ENCODE measurements at regions not wholly inside any gene's neighbourhood (a gene's known extent, or its start where the extent isn't known, plus 50 kb on each side); places are given as distances from the start of the nearest gene placed in this dataset.

DNA sequence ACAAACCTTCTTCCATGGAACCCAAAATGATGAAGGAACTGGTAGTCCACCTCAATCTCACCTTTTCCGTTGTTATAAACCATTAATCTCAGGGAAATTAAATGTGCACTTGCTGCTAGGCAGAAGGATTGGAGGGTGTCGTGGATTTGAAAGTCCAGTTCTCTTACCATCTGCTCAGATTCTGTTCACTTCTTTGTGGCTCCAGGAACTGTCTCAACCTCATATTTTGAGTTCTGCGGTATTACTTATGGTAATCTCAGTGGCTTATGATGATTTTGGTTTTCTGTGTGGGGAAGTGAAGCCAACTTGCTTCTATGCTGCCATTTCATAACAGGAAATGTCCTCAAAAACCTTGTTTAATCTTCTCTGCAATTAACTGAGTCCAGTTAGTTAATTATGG, 136.4 kb downstream of the CDC14C start:
- Histone ChIP-seq H3K27me3 (ENCODE audit: low read depth) (no peaks in the 10 kb centered on the region), H3K36me3 (no peaks in the 10 kb centered on the region), H3K4me3 (no peak overlapping the region), H3K9me3 (no peaks in the 10 kb centered on the region), H3K4me1 (no peaks in the 10 kb centered on the region), H3K27ac (no peak overlapping the region)
- intact Hi-C loops (cut with DNase I): no loop called here
- TF ChIP-seq, protein P1, sequence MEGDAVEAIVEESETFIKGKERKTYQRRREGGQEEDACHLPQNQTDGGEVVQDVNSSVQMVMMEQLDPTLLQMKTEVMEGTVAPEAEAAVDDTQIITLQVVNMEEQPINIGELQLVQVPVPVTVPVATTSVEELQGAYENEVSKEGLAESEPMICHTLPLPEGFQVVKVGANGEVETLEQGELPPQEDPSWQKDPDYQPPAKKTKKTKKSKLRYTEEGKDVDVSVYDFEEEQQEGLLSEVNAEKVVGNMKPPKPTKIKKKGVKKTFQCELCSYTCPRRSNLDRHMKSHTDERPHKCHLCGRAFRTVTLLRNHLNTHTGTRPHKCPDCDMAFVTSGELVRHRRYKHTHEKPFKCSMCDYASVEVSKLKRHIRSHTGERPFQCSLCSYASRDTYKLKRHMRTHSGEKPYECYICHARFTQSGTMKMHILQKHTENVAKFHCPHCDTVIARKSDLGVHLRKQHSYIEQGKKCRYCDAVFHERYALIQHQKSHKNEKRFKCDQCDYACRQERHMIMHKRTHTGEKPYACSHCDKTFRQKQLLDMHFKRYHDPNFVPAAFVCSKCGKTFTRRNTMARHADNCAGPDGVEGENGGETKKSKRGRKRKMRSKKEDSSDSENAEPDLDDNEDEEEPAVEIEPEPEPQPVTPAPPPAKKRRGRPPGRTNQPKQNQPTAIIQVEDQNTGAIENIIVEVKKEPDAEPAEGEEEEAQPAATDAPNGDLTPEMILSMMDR (IDR thresholded peaks at IDR 0.05): no peak
- ATAC-seq (no peak), DNase-seq (no peak)

DNA sequence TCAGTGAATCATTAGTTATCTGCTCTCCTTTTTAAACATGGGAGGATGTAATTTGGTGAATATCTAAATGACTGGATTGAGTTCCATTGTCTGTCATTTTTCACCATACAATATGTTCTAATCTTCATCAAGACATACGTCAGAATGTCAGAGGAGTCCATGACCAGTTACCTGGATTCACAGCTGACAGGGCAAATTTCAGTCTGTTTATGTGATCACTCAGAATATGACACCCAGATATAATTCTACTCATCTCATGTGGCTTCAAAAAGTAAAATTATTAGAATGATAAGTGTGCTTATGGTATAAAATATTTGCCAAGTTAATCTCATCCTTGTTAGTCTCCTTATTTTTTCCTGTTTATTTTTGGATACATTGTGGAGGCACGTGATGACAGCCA, 150.2 kb downstream of the CDC14C start:
- ATAC-seq (no peak), DNase-seq (no peak)
- no peaks in the 10 kb centered on the region for H3K4me1 ChIP-seq
- no peaks in the 10 kb centered on the region for H3K27me3 ChIP-seq (ENCODE audit: low read depth)
- TF ChIP-seq, protein P1 (IDR thresholded peaks at IDR 0.05): no peak
- H3K36me3 ChIP-seq: no peaks in the 10 kb centered on the region
- no peak overlapping the region for H3K4me3 ChIP-seq
- H3K9me3 ChIP-seq: no peaks in the 10 kb centered on the region
- no peak overlapping the region for H3K27ac ChIP-seq
- intact Hi-C loops (cut with DNase I): no loop called here

DNA sequence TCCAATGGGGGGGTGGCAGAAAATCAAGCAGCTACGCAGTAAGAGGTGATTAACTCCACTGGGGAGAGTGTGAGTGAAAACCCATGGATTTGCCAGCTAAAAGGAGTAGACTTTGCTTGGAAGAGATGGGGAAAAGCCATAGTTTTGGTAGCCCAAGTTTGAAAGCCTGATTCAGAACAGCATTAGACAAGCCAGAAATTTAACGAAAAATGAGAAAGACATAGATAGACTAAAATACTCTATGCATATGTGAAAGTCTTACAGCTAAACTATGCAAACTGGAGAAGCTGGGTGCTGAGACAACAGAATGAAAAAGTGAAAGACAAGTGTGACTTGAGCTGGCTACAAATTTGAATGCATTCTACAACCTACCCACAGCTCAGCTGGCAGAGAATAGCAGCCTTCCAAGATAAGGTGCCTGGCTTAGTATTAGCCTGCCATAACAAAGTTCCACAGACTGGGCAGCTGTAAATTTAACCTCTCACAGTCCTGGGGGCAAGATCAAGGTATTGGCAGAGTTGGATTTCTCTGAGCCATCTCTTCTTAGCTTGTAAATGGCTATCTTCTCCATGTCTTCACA, 156.6 kb downstream of the CDC14C start:
- Histone ChIP-seq H3K9me3 (no peaks in the 10 kb centered on the region), H3K27me3 (ENCODE audit: low read depth) (no peaks in the 10 kb centered on the region), H3K4me1 (no peaks in the 10 kb centered on the region), H3K27ac (no peak overlapping the region), H3K36me3 (no peaks in the 10 kb centered on the region), H3K4me3 (no peak overlapping the region)
- no peak for DNase-seq
- ATAC-seq: no peak
- TF ChIP-seq, protein P1 (IDR thresholded peaks at IDR 0.05): no peak
- intact Hi-C loops (cut with DNase I): no loop called here

DNA sequence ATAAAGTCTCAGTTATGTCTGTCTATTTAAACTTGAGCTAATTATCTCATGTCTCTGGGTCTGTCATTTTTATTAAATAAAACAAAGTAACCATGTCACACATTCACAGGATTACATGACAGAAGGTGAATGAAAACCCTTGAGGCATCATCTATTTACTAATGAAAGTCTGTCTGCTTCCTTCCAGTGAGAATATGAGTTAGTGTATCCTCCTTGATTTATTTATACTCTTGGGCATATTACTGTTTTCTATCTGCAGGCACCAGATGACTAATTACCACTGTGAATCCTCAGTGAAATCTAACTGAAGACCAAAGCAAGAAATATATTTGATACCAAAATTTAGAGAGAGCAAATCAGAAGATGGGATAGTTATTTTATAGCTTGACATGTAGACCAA, 163.7 kb downstream of the CDC14C start:
- H3K27ac ChIP-seq: no peak overlapping the region
- H3K27me3 ChIP-seq (ENCODE audit: low read depth): no peaks in the 10 kb centered on the region
- no peak overlapping the region for H3K4me3 ChIP-seq
- DNase-seq (no peak), ATAC-seq (no peak)
- H3K4me1 ChIP-seq: no peaks in the 10 kb centered on the region
- no peaks in the 10 kb centered on the region for H3K9me3 ChIP-seq
- TF ChIP-seq, protein P1 (IDR thresholded peaks at IDR 0.05): no peak
- no peaks in the 10 kb centered on the region for H3K36me3 ChIP-seq
- intact Hi-C loops (cut with DNase I): no loop called here

DNA sequence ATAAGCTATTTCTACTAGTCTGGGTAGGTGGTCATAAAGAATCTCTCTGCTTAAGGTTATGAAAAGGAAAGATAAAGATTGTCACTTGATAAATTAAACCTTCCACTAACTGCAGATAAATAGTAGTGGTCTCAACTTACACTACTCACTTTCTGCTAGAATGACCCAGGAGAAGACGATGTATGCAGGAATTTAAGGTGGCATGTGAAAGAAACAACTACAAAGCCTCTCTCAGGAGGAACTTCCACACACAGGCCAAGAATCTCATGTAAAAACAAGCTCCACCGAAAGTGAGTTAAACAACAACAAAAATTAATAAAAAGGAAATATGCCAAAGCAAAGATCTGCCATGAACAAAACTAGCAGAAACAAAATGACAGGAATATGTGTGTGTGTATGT, 165.4 kb downstream of the CDC14C start:
- no peak overlapping the region for H3K4me3 ChIP-seq
- H3K9me3 ChIP-seq: no peaks in the 10 kb centered on the region
- TF ChIP-seq, protein P1 (IDR thresholded peaks at IDR 0.05): no peak
- no peaks in the 10 kb centered on the region for H3K4me1 ChIP-seq
- H3K27me3 ChIP-seq (ENCODE audit: low read depth): no peaks in the 10 kb centered on the region
- H3K27ac ChIP-seq: no peak overlapping the region
- H3K36me3 ChIP-seq: no peaks in the 10 kb centered on the region
- DNase-seq: no peak
- intact Hi-C loops (cut with DNase I): no loop called here
- no peak for ATAC-seq

DNA sequence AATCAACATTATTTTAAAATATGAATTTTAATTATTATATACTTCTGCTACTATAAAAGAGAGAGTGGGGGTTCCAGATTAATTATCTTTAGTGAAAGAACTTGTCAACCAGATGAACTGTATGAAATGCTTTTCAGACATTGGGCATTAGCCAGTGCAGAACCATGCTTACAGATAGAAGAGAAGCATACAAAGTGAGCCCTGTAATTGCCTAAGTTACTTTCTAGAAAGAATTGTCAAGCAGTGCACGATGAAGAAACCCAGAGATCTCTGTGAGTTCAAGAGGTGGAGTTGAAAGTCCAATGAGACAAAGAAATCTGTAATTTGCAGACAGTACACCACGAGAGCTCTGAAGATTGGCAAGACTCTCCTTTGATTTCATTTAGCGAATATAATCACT, 166.7 kb downstream of the CDC14C start:
- Histone ChIP-seq H3K9me3 (no peaks in the 10 kb centered on the region), H3K4me1 (no peaks in the 10 kb centered on the region), H3K36me3 (no peaks in the 10 kb centered on the region), H3K4me3 (no peak overlapping the region), H3K27me3 (ENCODE audit: low read depth) (no peaks in the 10 kb centered on the region), H3K27ac (no peak overlapping the region)
- no peak for DNase-seq
- intact Hi-C loops (cut with DNase I): no loop called here
- TF ChIP-seq, protein P1 (IDR thresholded peaks at IDR 0.05): no peak
- no peak for ATAC-seq
